GM13976 (cell line): ENCODE measurements at regions not wholly inside any gene's neighbourhood (a gene's known extent, or its start where the extent isn't known, plus 50 kb on each side); places are given as distances from the start of the nearest gene placed in this dataset.

Source experiments
- DNase-seq: peaks from one replicate; pipeline ENCODE4 v3.0.0; 2012; ENCODE audit warnings: low spot score
- CTCF ChIP-seq: IDR thresholded peaks from 2 replicates; pipeline ENCODE4 v1.5.1; 2012; ENCODE audit warnings: borderline replicate concordance, mild to moderate bottlenecking; ENCODE audit not compliant: insufficient read depth; ENCODE audit errors: extremely low read depth, missing control alignments, control extremely low read depth
- in situ Hi-C: fragments of 300-500 bp; cut with MboI; formaldehyde crosslinking; loops from one replicate; pipeline ENCODE4 v1.12.0; 2022; ENCODE audit warnings: low sequenced_read_pairs, mixed read lengths, inconsistent platforms; ENCODE audit not compliant: unreplicated experiment

- TF ChIP-seq CTCF: no peak
- in situ Hi-C loops: no loop called here
- no peak for DNase-seq
Observed at GRCh38 chr7:93039786-93040185, 78.0 kb downstream of the SAMD9 start.

- no peak for TF ChIP-seq CTCF
- no peak for DNase-seq
- in situ Hi-C loops: no loop called here
Observed at GRCh38 chr7:93039282-93039681, 78.5 kb downstream of the SAMD9 start.

- peak; percentile 46 for DNase-seq
- in situ Hi-C loops: no loop called here
- no peak for TF ChIP-seq CTCF
Observed at GRCh38 chr7:93036807-93037206, 81.0 kb downstream of the SAMD9 start.

GRCh38 chr7:93036149-93036640 is 81.6 kb downstream of the SAMD9 start:
- DNase-seq: no peak
- in situ Hi-C loops: no loop called here

GRCh38 chr7:93031795-93032194 is 86.0 kb downstream of the SAMD9 start:
- DNase-seq: no peak
- in situ Hi-C loops: no loop called here
- no peak for TF ChIP-seq CTCF

More at GRCh38 chr7:93036149-93036640, 81.6 kb downstream of the SAMD9 start:
- TF ChIP-seq CTCF: no peak

- TF ChIP-seq CTCF: no peak
- DNase-seq: no peak
- in situ Hi-C loops: no loop called here
Observed at GRCh38 chr7:93030605-93031225, 87.1 kb downstream of the SAMD9 start.
